ENCODE measurements at regions not wholly inside any gene's neighbourhood (a gene's known extent, or its start where the extent isn't known, plus 50 kb on each side); places are given as distances from the start of the nearest gene placed in this dataset.

GRCh38 chr13:40446365-40446764 is 220.1 kb downstream of the FOXO1 start:
- Mint-ChIP-seq H3K4me1 (peaks cover 4 to 11% (median 8%) of the 10 kb centered on the region in 7 donors), H3K4me3 (no peak overlapping the region), H3K27me3 (no peaks in the 10 kb centered on the region), H3K9me3 (peaks cover 0 to 14% (median 4%) of the 10 kb centered on the region in 11 donors), H3K36me3 (peaks cover 0 to 19% (median 7%) of the 10 kb centered on the region in 5 donors), H3K27ac (no peak overlapping the region)
- intact Hi-C loops (cut with micrococcal nuclease) = no loop called here
- Histone ChIP-seq H3K27me3 (ENCODE audit: control insufficient read depth in 2 of 2, insufficient read depth in 2 of 2, low read length in 2 of 2) (no peaks in the 10 kb centered on the region), H3K4me1 (ENCODE audit: control insufficient read depth in 2 of 2, insufficient read depth in 2 of 2, low read length in 2 of 2) (no peaks in the 10 kb centered on the region), H3K36me3 (ENCODE audit: control insufficient read depth in 2 of 3, insufficient read depth in 3 of 3, low read length in 3 of 3) (no peaks in the 10 kb centered on the region), H3K9me3 (ENCODE audit: control insufficient read depth in 2 of 3, low read length in 3 of 3) (no peaks in the 10 kb centered on the region), H3K4me3 (ENCODE audit: low read length) (no peak overlapping the region), H3K27ac (ENCODE audit: low read depth, low read length) (no peak overlapping the region)
- ChIA-PET POLR2A (interaction anchor here (1.5 kb wide), 1 partner anchor 37 kb away, joined by 3 read pairs; no protein-coding TSS in a partner anchor), CTCF (no interaction called here)
- ATAC-seq (no peak), DNase-seq (no peak)

- ATAC-seq = no peak
- peaks cover 0 to 19% (median 7%) of the 10 kb centered on the region in 5 donors for H3K36me3 Mint-ChIP-seq
These were observed 218.6 kb downstream of the FOXO1 start for GRCh38 chr13:40447857-40448256.

GRCh38 chr13:40452038-40452666 is 214.3 kb downstream of the FOXO1 start:
- Mint-ChIP-seq H3K36me3 (peaks cover 0 to 18% (median 7%) of the 10 kb centered on the region in 5 donors), H3K4me1 (peaks cover 2 to 19% (median 14%) of the 10 kb centered on the region in 7 donors), H3K4me3 (no peak overlapping the region), H3K27ac (peak overlapping the region in 3 of 9 donors; percentile 31 to 62 (median 50)), H3K27me3 (no peaks in the 10 kb centered on the region), H3K9me3 (peaks cover 0 to 14% (median 4%) of the 10 kb centered on the region in 11 donors)
- H3K27ac ChIP-seq (ENCODE audit: low read depth, low read length) = no peak overlapping the region
- intact Hi-C loops (cut with micrococcal nuclease) = no loop called here
- POLR2A ChIA-PET = no interaction called here
- ATAC-seq (no peak), DNase-seq (no peak)
- H3K4me1 ChIP-seq (ENCODE audit: control insufficient read depth in 2 of 2, insufficient read depth in 2 of 2, low read length in 2 of 2) = peaks cover 0 to 3% of the 10 kb centered on the region in 2 donors
- H3K36me3 ChIP-seq (ENCODE audit: control insufficient read depth in 2 of 3, insufficient read depth in 3 of 3, low read length in 3 of 3) = no peaks in the 10 kb centered on the region
- H3K27me3 ChIP-seq (ENCODE audit: control insufficient read depth in 2 of 2, insufficient read depth in 2 of 2, low read length in 2 of 2) = no peaks in the 10 kb centered on the region
- no peaks in the 10 kb centered on the region for H3K9me3 ChIP-seq (ENCODE audit: control insufficient read depth in 2 of 3, low read length in 3 of 3)
- no peak overlapping the region for H3K4me3 ChIP-seq (ENCODE audit: low read length)
- CTCF ChIA-PET = no interaction called here

More at GRCh38 chr13:40447857-40448256, 218.6 kb downstream of the FOXO1 start:
- CTCF ChIA-PET = no interaction called here
- no peak overlapping the region for H3K27ac ChIP-seq (ENCODE audit: low read depth, low read length)
- POLR2A ChIA-PET = interaction anchor here (1.1 to 1.5 kb wide), 2 partner anchors 9 to 36 kb away, joined by 3 read pairs; no protein-coding TSS in a partner anchor
- H3K4me1 Mint-ChIP-seq = peaks cover 5 to 18% (median 10%) of the 10 kb centered on the region in 7 donors
- H3K4me3 Mint-ChIP-seq = no peak overlapping the region
- intact Hi-C loops (cut with micrococcal nuclease) = no loop called here
- no peaks in the 10 kb centered on the region for H3K27me3 ChIP-seq (ENCODE audit: control insufficient read depth in 2 of 2, insufficient read depth in 2 of 2, low read length in 2 of 2)
- no peaks in the 10 kb centered on the region for H3K27me3 Mint-ChIP-seq
- H3K4me1 ChIP-seq (ENCODE audit: control insufficient read depth in 2 of 2, insufficient read depth in 2 of 2, low read length in 2 of 2) = no peaks in the 10 kb centered on the region
- no peak overlapping the region for H3K4me3 ChIP-seq (ENCODE audit: low read length)
- DNase-seq = no peak
- H3K9me3 Mint-ChIP-seq = peaks cover 0 to 14% (median 4%) of the 10 kb centered on the region in 11 donors
- no peak overlapping the region for H3K27ac Mint-ChIP-seq
- H3K9me3 ChIP-seq (ENCODE audit: control insufficient read depth in 2 of 3, low read length in 3 of 3) = no peaks in the 10 kb centered on the region
- H3K36me3 ChIP-seq (ENCODE audit: control insufficient read depth in 2 of 3, insufficient read depth in 3 of 3, low read length in 3 of 3) = no peaks in the 10 kb centered on the region

- Mint-ChIP-seq H3K27ac (peak overlapping the region in 2 of 9 donors; percentile 50 to 62), H3K4me1 (peaks cover 5 to 21% (median 14%) of the 10 kb centered on the region in 7 donors), H3K9me3 (peaks cover 0 to 14% (median 4%) of the 10 kb centered on the region in 11 donors), H3K4me3 (no peak overlapping the region), H3K27me3 (no peaks in the 10 kb centered on the region), H3K36me3 (peaks cover 0 to 18% (median 7%) of the 10 kb centered on the region in 5 donors)
- no peak overlapping the region for H3K4me3 ChIP-seq (ENCODE audit: low read length)
- ATAC-seq = no peak
- POLR2A ChIA-PET = interaction anchor here (1.1 kb wide), 1 partner anchor 13 kb away, joined by 4 read pairs; no protein-coding TSS in a partner anchor
- CTCF ChIA-PET = no interaction called here
- H3K4me1 ChIP-seq (ENCODE audit: control insufficient read depth in 2 of 2, insufficient read depth in 2 of 2, low read length in 2 of 2) = peaks cover 0 to 3% of the 10 kb centered on the region in 2 donors
- no peaks in the 10 kb centered on the region for H3K27me3 ChIP-seq (ENCODE audit: control insufficient read depth in 2 of 2, insufficient read depth in 2 of 2, low read length in 2 of 2)
- no peak for DNase-seq
- no peaks in the 10 kb centered on the region for H3K36me3 ChIP-seq (ENCODE audit: control insufficient read depth in 2 of 3, insufficient read depth in 3 of 3, low read length in 3 of 3)
- H3K9me3 ChIP-seq (ENCODE audit: control insufficient read depth in 2 of 3, low read length in 3 of 3) = no peaks in the 10 kb centered on the region
- H3K27ac ChIP-seq (ENCODE audit: low read depth, low read length) = no peak overlapping the region
- intact Hi-C loops (cut with micrococcal nuclease) = no loop called here
These were observed 213.6 kb downstream of the FOXO1 start for GRCh38 chr13:40452741-40453334.

- Mint-ChIP-seq H3K27me3 (no peaks in the 10 kb centered on the region), H3K4me3 (no peak overlapping the region), H3K36me3 (peaks cover under 1 to 18% (median 7%) of the 10 kb centered on the region in 5 donors), H3K9me3 (peaks cover 0 to 14% (median 4%) of the 10 kb centered on the region in 11 donors), H3K27ac (peak overlapping the region in 2 of 9 donors; percentile 46 to 50), H3K4me1 (peaks cover 2 to 21% (median 10%) of the 10 kb centered on the region in 7 donors)
- no peak overlapping the region for H3K4me3 ChIP-seq (ENCODE audit: low read length)
- ChIA-PET POLR2A (interaction anchor here (1.1 to 1.9 kb wide), 2 partner anchors 10 to 14 kb away, joined by 4 to 5 read pairs; no protein-coding TSS in a partner anchor), CTCF (interaction anchor here (0.8 kb wide), 1 partner anchor 794 kb away, joined by 4 read pairs; no protein-coding TSS in a partner anchor)
- H3K4me1 ChIP-seq (ENCODE audit: control insufficient read depth in 2 of 2, insufficient read depth in 2 of 2, low read length in 2 of 2) = peaks cover 0 to 3% of the 10 kb centered on the region in 2 donors
- H3K27me3 ChIP-seq (ENCODE audit: control insufficient read depth in 2 of 2, insufficient read depth in 2 of 2, low read length in 2 of 2) = no peaks in the 10 kb centered on the region
- no peak overlapping the region for H3K27ac ChIP-seq (ENCODE audit: low read depth, low read length)
- no peak for DNase-seq
- intact Hi-C loops (cut with micrococcal nuclease) = no loop called here
- no peaks in the 10 kb centered on the region for H3K36me3 ChIP-seq (ENCODE audit: control insufficient read depth in 2 of 3, insufficient read depth in 3 of 3, low read length in 3 of 3)
- no peak for ATAC-seq
- H3K9me3 ChIP-seq (ENCODE audit: control insufficient read depth in 2 of 3, low read length in 3 of 3) = no peaks in the 10 kb centered on the region
These were observed 213.0 kb downstream of the FOXO1 start for GRCh38 chr13:40453351-40454021.

- no peak overlapping the region for H3K27ac Mint-ChIP-seq
- ATAC-seq = no peak
- peaks cover 0 to 4% (median 0%) of the 10 kb centered on the region in 5 donors for H3K36me3 Mint-ChIP-seq
- no peaks in the 10 kb centered on the region for H3K9me3 Mint-ChIP-seq
- Histone ChIP-seq H3K27ac (ENCODE audit: low read depth, low read length) (no peak overlapping the region), H3K27me3 (ENCODE audit: control insufficient read depth in 2 of 2, insufficient read depth in 2 of 2, low read length in 2 of 2) (no peaks in the 10 kb centered on the region), H3K4me1 (ENCODE audit: control insufficient read depth in 2 of 2, insufficient read depth in 2 of 2, low read length in 2 of 2) (peaks cover 0 to 3% of the 10 kb centered on the region in 2 donors), H3K36me3 (ENCODE audit: control insufficient read depth in 2 of 3, insufficient read depth in 3 of 3, low read length in 3 of 3) (no peaks in the 10 kb centered on the region), H3K4me3 (ENCODE audit: low read length) (no peak overlapping the region), H3K9me3 (ENCODE audit: control insufficient read depth in 2 of 3, low read length in 3 of 3) (no peaks in the 10 kb centered on the region)
- peaks cover 0 to 3% (median 0%) of the 10 kb centered on the region in 5 donors for H3K27me3 Mint-ChIP-seq
- DNase-seq = no peak
- H3K4me1 Mint-ChIP-seq = peaks cover 5 to 19% (median 10%) of the 10 kb centered on the region in 7 donors
- no peak overlapping the region for H3K4me3 Mint-ChIP-seq
- intact Hi-C loops (cut with micrococcal nuclease) = no loop called here
- CTCF ChIA-PET = interaction anchor here (0.6 to 1.1 kb wide), 4 partner anchors 27 to 293 kb away, joined by 3 to 4 read pairs (median 4); no protein-coding TSS in a partner anchor
- POLR2A ChIA-PET = interaction anchor here (0.6 to 0.9 kb wide), 3 partner anchors 24 to 560 kb away, joined by 3 read pairs; no protein-coding TSS in a partner anchor
These were observed 210.0 kb downstream of the FOXO1 start for GRCh38 chr13:40456397-40456953.

Measured in naive thymus-derived CD4-positive, alpha-beta T cell (primary cell).